GM20431 (cell line): ENCODE measurements at regions not wholly inside any gene's neighbourhood (a gene's known extent, or its start where the extent isn't known, plus 50 kb on each side); places are given as distances from the start of the nearest gene placed in this dataset.
"Not testable (repeated sequence)": the region's sequence is repeated elsewhere in the genome, so short reads cannot be mapped to it uniquely, and the experiment has no call there.

Experiments used
- in situ Hi-C: fragments of 300-500 bp; cut with MseI, MboI; formaldehyde crosslinking; loops from one replicate; pipeline ENCODE4 v1.15.0; 2020; ENCODE audit warnings: low sequenced_read_pairs; ENCODE audit not compliant: unreplicated experiment

DNA sequence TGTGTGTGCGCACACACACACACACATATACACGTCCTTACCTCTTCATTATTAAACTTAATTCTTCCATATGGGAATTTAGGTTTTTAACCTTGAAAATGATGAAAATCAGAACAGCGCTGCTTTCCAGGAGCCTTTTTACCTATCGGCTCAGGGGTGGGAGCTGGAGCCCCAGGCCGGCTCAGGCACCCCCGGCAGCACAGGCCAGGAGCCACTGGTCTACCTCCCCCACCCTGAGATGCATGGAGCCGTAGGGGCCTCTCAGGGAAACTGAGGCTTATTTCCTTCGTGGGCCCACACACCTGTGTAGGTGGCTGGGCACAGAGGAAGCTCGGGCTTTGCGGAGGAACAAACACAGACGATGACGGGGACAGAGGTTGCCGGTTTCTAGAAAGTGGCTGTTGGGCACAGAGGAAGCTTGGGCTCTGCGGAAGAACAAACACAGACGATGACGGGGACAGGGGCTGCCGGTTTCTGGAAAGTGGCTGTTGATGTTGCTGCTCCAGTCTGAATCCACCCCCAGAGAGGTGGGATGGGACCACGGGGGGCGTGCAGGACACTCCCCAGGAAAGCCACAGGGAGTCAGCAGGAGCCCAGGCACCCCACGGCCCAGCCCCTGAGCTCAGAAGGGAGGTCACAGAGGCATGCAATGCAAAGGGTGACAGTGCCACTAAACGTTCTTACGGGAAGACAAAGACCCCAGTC lies 149.4 kb downstream of the BRD1 start:
- in situ Hi-C loops = no loop called here

DNA sequence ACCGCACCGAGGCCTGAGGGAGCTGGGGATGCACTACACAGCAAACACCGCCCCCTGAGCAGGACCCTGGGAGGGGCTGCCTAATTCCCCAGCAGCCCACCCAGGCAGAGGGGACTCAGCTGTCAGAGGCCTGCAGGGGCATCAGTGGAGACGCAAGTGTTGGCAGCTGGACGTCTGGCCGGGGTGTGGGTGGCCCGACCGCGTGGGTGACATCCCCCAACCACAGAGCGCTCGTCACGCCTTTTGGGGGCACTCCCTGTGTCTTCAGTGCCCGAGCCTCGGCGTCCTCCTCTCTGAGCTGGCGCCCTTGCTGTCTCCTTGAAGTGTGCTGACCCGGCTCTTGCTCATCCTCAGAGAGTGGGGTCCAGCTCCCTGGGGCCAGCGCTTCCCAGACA lies 150.2 kb downstream of the BRD1 start:
- in situ Hi-C loops = no loop called here

DNA sequence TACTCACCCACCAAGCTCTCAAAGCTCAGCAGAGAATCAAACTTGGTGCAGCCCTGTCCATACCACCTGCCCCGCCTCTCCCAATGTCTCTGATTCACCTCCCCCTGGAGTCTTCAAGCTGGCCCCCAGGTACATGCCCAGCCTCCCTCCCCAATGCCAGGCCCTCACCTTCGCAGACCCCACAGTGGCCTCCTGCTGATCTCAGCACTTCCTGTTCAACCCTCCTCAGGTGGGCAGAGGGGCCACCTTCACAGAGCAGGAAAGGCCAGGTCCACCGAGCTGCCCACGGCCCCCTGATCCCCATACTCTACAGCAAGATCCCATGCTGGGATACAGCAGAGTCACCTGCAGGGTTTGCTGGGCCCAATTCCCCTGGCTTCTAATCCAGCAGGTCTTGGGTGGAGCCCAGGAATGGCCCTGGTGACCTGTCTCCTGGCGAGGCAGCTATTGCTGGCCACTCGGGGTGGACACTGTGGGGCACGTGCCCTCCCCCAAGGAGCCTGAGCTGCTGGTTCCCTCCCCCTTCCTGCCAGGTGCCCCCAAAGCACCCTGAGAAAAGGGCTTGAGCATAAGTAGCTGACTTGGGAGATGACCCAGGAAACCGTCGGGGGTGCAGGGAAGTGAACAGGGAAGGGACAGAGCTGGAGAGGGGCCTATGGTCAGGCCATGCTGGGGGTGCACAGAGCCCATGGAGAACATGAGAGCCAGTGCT lies 150.7 kb downstream of the BRD1 start:
- in situ Hi-C loops = no loop called here

- in situ Hi-C loops = no loop called here
These were observed 151.4 kb downstream of the BRD1 start for GRCh38 chr22:49676230-49676629.

DNA sequence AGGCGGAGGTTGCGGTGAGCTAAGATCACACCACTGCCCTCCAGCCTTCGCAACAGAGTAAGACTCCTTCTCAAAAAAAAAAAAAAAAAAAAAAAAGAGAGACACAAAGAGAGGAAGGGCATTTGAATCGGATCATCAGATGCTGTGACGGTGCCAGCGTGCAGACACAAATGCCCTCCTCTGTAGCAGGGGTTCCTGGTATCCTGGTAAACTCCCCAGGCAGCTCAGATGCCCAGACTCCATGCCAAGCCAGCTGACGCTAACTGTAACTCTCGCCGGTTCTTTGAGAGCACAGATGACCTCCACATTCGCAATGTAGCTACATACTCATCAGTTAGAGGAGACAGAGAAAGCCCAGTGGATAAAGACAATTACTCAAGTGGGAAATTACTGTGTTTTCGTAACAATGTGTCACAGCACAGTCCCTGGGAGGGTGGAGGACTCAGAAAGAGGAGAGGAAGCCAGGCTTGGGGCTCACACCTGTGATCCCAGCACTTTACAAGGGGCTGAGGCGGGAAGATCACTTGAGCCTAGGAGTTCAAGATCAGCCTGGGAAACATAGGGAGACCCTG lies 153.1 kb downstream of the BRD1 start:
- in situ Hi-C loops = no loop called here

DNA sequence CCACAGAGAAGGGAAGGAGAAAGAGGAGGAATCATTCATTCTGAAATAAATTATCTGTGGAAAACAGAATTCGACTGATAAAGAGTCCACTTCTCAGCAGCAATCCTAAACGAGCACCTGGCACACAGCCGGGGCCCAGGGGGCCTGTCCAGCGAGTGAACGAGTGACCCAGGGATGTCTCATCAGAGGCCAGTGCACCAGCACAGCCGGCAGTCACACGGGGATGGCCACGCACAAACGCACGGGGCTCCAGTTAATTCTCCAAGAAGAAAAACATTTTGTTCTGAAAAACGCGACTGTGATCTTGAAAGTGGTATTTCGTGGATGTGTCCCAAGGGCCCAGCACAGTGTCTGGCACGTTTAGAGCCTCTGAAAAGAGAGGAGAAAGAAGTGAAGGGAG lies 154.6 kb downstream of the BRD1 start:
- in situ Hi-C loops = no loop called here

- in situ Hi-C loops = no loop called here
These were observed 155.6 kb downstream of the BRD1 start for GRCh38 chr22:49672014-49672516.

GRCh38 chr22:49671331-49672013 lies 156.2 kb downstream of the BRD1 start:
- in situ Hi-C loops = no loop called here

DNA sequence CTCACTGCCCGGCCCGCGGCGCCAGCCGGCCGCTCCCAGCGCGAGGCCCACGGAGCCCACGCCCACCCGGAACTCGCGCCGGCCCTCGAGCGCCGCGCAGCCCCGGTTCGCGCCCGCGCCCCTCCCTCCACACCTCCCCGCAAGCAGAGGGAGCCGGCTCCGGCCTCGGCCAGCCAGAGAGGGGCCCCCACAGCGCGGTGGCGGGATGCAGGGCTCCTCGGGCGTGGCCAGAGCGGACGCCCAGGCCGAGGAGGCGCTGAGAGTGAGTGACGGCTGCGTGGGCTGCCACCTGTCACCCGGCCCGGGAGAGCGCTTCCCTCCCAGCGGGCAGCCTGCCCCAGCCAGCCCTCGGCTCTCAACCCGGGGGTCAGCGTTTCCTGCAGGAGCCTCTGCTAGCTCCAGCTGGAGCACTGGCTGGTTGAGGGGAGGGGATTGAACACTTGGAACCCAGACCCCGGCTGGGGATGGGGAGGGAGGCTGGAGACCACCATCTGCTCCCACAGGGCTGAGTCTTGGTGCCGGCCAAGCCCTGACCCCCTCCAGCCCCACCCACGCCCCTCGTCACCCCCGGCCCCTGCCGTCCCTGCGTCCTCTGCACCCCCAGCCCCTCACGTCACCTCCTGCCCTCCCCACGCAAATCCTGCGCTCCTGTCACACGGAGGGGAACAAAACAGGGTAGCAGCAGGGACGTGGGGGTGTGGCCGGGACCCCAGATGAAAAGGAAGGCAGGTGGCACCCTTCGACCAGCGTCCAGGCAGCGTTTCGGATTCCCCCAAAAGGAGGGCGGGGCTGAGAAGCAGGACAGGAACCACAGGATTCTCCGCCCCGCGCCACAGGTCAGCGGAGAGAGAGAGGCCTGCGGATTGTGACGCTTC lies 157.0 kb downstream of the BRD1 start:
- in situ Hi-C loops = no loop called here

DNA sequence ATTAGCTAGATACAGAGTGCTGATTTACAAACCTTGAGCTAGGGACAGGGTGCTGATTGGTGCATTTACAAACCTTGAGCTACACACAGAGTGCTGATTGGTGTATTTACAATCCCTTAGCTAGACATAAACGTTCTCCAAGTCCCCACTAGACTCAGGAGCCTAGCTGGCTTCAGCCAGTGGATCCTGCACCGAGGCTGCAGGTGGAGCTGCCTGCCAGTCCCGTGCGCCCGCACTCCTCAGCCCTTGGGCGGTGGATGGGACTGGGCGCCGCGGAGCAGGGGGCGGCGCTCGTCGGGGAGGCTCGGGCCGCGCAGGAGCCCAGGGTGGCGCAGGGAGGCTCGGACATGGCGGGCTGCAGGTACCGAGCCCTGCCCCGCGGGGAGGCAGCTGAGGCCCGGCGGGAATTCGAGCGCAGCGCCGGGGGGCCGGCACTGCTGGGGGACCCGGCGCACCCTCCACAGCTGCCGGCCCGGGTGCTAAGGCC lies 157.7 kb downstream of the BRD1 start:
- in situ Hi-C loops = not testable (repeated sequence)

- in situ Hi-C loops = not testable (repeated sequence)
These were observed 158.2 kb downstream of the BRD1 start for GRCh38 chr22:49669427-49669968.

- in situ Hi-C loops = no loop called here
These were observed 159.3 kb downstream of the BRD1 start for GRCh38 chr22:49668402-49668801.

GRCh38 chr22:49667236-49667635 lies 160.4 kb downstream of the BRD1 start:
- in situ Hi-C loops = no loop called here

DNA sequence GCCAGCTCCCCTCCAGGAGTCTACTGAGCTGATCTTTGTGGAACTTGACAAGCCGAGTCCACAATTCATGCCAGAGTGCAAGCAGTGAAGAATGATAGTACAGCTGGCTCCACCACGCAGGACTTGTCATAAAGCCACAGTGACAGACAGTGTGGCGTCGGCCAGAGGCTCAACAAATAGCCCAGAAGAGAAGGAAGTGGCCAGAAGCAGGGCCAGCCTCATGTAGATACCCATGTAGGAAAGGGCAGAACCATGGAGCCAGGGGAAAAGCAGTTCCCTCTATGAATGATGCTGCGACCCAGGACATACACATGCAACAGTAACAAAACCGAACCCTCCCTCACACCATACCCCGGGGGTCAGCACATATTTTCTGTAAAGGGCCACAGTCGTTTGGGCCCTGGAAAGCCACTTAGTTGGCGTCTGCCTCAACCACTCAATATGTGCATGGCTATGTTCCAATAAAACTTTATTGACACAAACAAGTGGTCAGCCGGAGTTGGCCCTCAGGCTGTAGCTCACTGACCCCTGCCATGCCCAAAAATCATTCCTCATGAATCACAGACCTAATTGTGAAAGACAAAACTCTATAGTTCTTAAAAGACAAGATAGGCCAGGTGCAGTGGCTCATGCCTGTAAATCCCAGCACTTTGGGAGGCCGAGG lies 161.4 kb downstream of the BRD1 start:
- in situ Hi-C loops = no loop called here

GRCh38 chr22:49664891-49665290 lies 162.8 kb downstream of the BRD1 start:
- in situ Hi-C loops = no loop called here

GRCh38 chr22:49664371-49664881 lies 163.2 kb downstream of the BRD1 start:
- in situ Hi-C loops = no loop called here

- in situ Hi-C loops = no loop called here
These were observed 163.8 kb downstream of the BRD1 start for GRCh38 chr22:49663823-49664222.

DNA sequence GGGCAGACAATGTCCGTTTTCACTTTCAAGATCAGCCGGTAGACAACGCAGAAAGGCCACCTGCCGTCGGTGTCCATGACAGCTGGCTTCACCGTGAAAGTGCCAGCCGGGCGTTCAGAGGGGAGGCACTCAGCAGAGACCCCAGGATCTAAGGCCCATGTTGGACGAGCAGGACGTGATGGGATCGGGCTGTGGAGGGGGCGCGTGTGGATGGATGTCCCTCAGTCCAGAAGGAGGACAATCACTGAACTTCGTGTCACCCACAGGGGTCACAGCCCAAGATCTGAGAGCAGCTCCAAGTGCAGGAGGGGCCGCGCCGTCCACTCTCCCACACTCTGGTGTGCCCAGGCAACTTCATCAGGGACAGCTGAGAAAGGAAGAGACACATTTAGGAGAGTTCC lies 164.4 kb downstream of the BRD1 start:
- in situ Hi-C loops = no loop called here

DNA sequence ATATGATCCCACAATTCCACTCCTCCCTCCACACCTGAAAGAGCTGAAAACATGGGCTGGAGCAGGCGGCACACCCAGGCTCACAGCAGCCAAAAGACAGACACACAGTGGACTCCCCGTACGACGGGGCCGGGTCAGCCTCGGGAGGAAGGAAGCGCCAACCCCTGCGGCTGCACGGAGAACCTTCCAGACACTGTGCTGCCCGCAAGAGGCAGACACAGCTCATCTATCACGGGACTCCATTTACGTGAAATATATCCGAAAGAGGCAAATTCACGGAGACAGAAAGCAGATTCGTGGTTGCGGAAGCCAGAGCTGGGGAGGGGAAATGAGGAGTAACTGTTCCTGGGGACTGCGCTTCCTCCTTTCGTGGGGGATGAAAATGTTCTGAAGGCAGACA lies 165.0 kb downstream of the BRD1 start:
- in situ Hi-C loops = no loop called here
